ENCODE measurements at regions not wholly inside any gene's neighbourhood (a gene's known extent, or its start where the extent isn't known, plus 50 kb on each side); places are given as distances from the start of the nearest gene placed in this dataset.

- TF ChIP-seq CTCF (IDR thresholded peaks at IDR 0.05; ENCODE audit: insufficient read depth, low read length), result no peak
- H3K4me3 ChIP-seq (ENCODE audit: low read depth, low read length), result no peak overlapping the region
- DNase-seq (ENCODE audit: low read depth), result no peak
These were observed 490.2 kb upstream of the MGMT start for GRCh38 chr10:128976856-128977255.

- DNase-seq (ENCODE audit: low read depth), result no peak
- TF ChIP-seq CTCF (IDR thresholded peaks at IDR 0.05; ENCODE audit: insufficient read depth, low read length), result no peak
- H3K4me3 ChIP-seq (ENCODE audit: low read depth, low read length), result no peak overlapping the region
These were observed 488.8 kb upstream of the MGMT start for GRCh38 chr10:128978211-128978610.

- no peak for DNase-seq (ENCODE audit: low read depth)
- no peak overlapping the region for H3K4me3 ChIP-seq (ENCODE audit: low read depth, low read length)
- no peak for TF ChIP-seq CTCF (IDR thresholded peaks at IDR 0.05; ENCODE audit: insufficient read depth, low read length)
These were observed 487.6 kb upstream of the MGMT start for GRCh38 chr10:128979405-128979804.

GRCh38 chr10:128981251-128981650 lies 485.8 kb upstream of the MGMT start:
- TF ChIP-seq CTCF (IDR thresholded peaks at IDR 0.05; ENCODE audit: insufficient read depth, low read length), result no peak
- no peak for DNase-seq (ENCODE audit: low read depth)
- H3K4me3 ChIP-seq (ENCODE audit: low read depth, low read length), result no peak overlapping the region

- no peak for TF ChIP-seq CTCF (IDR thresholded peaks at IDR 0.05; ENCODE audit: insufficient read depth, low read length)
- DNase-seq (ENCODE audit: low read depth), result no peak
These were observed 485.0 kb upstream of the MGMT start for GRCh38 chr10:128981881-128982615.

GRCh38 chr10:128982616-128982915 lies 484.5 kb upstream of the MGMT start:
- H3K4me3 ChIP-seq (ENCODE audit: low read depth, low read length), result no peak overlapping the region
- no peak for DNase-seq (ENCODE audit: low read depth)
- no peak for TF ChIP-seq CTCF (IDR thresholded peaks at IDR 0.05; ENCODE audit: insufficient read depth, low read length)

More at GRCh38 chr10:128981881-128982615, 485.0 kb upstream of the MGMT start:
- H3K4me3 ChIP-seq (ENCODE audit: low read depth, low read length), result no peak overlapping the region

- no peak for DNase-seq (ENCODE audit: low read depth)
- no peak for TF ChIP-seq CTCF (IDR thresholded peaks at IDR 0.05; ENCODE audit: insufficient read depth, low read length)
- no peak overlapping the region for H3K4me3 ChIP-seq (ENCODE audit: low read depth, low read length)
These were observed 482.0 kb upstream of the MGMT start for GRCh38 chr10:128985036-128985435.

All from fibroblast of the aortic adventitia (primary cell).